Panc1 (cell line): ENCODE measurements at regions not wholly inside any gene's neighbourhood (a gene's known extent, or its start where the extent isn't known, plus 50 kb on each side); places are given as distances from the start of the nearest gene placed in this dataset.

ENCODE experiments used
- ATAC-seq: fragments of 200-7000 bp; cut with Tn5 transposase; 2 replicates; pipeline ENCODE4 v1.9.1; 2020; ENCODE audit warnings: mild to moderate bottlenecking, moderate library complexity
- BruUV-seq: library from RNA; stranded (reverse); fragments of 400-500 nt; replicated peaks from 2 replicates; lab custom pipeline; 2021; lab: Mats Ljungman, UMichigan
- CTCF ChIA-PET: fragments of 300-600 bp; sonication (Branson Sonifier 250); formaldehyde crosslinking; loops from one replicate; lab custom pipeline; 2022; ENCODE audit warnings: antibody characterized with exemption; lab: Charles Lee
- POLR2A ChIA-PET: fragments of 300-600 bp; sonication (Branson Sonifier 250); formaldehyde crosslinking; loops from one replicate; lab custom pipeline; 2022; ENCODE audit warnings: antibody characterized with exemption; lab: Charles Lee
- DNase-seq: peaks from one replicate; pipeline ENCODE4 v3.0.0-alpha.2; 2010; ENCODE audit warnings: low read depth, low spot score
- H3K27ac ChIP-seq: 2 replicates; pipeline ENCODE4 v1.5.1; 2011; ENCODE audit warnings: mild to moderate bottlenecking, low read length, inconsistent platforms
- H3K27me3 ChIP-seq: fragments of 200-500 bp; sonication (Bioruptor generic); 2 replicates; pipeline ENCODE4 v1.6.0; 2014; ENCODE audit warnings: low read length, inconsistent platforms; ENCODE audit not compliant: control insufficient read depth, insufficient read depth
- H3K36me3 ChIP-seq: fragments of 200-500 bp; sonication (Bioruptor generic); 2 replicates; pipeline ENCODE4 v1.5.1; 2014; ENCODE audit warnings: inconsistent platforms, mild to moderate bottlenecking, low read length, moderate library complexity; ENCODE audit not compliant: control insufficient read depth, insufficient read depth
- H3K4me1 ChIP-seq: 2 replicates; pipeline ENCODE4 v1.5.1; 2011; ENCODE audit warnings: inconsistent platforms, mild to moderate bottlenecking, low read length, moderate library complexity; ENCODE audit not compliant: control insufficient read depth, insufficient read depth
- H3K4me3 ChIP-seq, 2 experiments: 2 replicates each; pipeline ENCODE4 v1.5.1; 2011 to 2012; ENCODE audit warnings: low read depth in 2 of 2, low read length in 2 of 2, mild to moderate bottlenecking in 2 of 2, inconsistent platforms in 1 of 2, moderate library complexity in 1 of 2
- H3K9me3 ChIP-seq: fragments of 200-500 bp; sonication (Bioruptor generic); 2 replicates; pipeline ENCODE4 v1.5.1; 2014; ENCODE audit warnings: low read depth, mild to moderate bottlenecking, inconsistent platforms, low read length, moderate library complexity; ENCODE audit not compliant: control insufficient read depth, insufficient read depth
- CTCF ChIP-seq: fragments of 450-650 bp; IDR thresholded peaks from 2 replicates; pipeline ENCODE4 v1.5.1; 2017; ENCODE audit warnings: mild to moderate bottlenecking
- POLR2AphosphoS5 ChIP-seq: IDR thresholded peaks from 2 replicates; pipeline ENCODE4 v1.6.1; 2012; ENCODE audit warnings: mild to moderate bottlenecking, low read depth, low read length, moderate library complexity
- SIN3A ChIP-seq: IDR thresholded peaks from 2 replicates; pipeline ENCODE4 v1.6.1; 2012; ENCODE audit warnings: low read depth, mild to moderate bottlenecking, low read length, moderate library complexity, borderline replicate concordance; ENCODE audit not compliant: insufficient read depth
- TCF7L2 ChIP-seq: IDR thresholded peaks from 2 replicates; pipeline ENCODE4 v1.6.1; 2011; ENCODE audit warnings: mild to moderate bottlenecking, low read depth, low read length, inconsistent platforms
- in situ Hi-C: cut with HindIII; loops from 2 replicates; pipeline ENCODE4 v1.10.0; 2016; ENCODE audit warnings: low sequenced_read_pairs, low pct_unique_long_range_greater_than_20kb
- intact Hi-C: fragments of 100-400 bp; cut with micrococcal nuclease; formaldehyde crosslinking; loops from one replicate; pipeline ENCODE4 v1.10.0; 2022; ENCODE audit not compliant: unreplicated experiment
- TF ChIP-seq, protein P1 (sequence below), 2 experiments: IDR thresholded peaks; 2 replicates each; pipeline ENCODE4 v1.6.1; 2011 to 2012; ENCODE audit warnings: low read depth in 2 of 2, control low read depth in 1 of 2, low read length in 1 of 2, mild to moderate bottlenecking in 1 of 2, moderate library complexity in 1 of 2; ENCODE audit not compliant: insufficient read depth in 1 of 2

GRCh38 chr13:80603351-80603750 lies 262.4 kb upstream of the SPRY2 start:
- no peak for ATAC-seq
- Histone ChIP-seq H3K9me3 (no peaks in the 10 kb centered on the region), H3K27ac (no peak overlapping the region), H3K27me3 (no peaks in the 10 kb centered on the region), H3K36me3 (no peaks in the 10 kb centered on the region), H3K4me1 (no peaks in the 10 kb centered on the region), H3K4me3 (no peak overlapping the region)
- no peak for DNase-seq
- TF ChIP-seq, protein P1, sequence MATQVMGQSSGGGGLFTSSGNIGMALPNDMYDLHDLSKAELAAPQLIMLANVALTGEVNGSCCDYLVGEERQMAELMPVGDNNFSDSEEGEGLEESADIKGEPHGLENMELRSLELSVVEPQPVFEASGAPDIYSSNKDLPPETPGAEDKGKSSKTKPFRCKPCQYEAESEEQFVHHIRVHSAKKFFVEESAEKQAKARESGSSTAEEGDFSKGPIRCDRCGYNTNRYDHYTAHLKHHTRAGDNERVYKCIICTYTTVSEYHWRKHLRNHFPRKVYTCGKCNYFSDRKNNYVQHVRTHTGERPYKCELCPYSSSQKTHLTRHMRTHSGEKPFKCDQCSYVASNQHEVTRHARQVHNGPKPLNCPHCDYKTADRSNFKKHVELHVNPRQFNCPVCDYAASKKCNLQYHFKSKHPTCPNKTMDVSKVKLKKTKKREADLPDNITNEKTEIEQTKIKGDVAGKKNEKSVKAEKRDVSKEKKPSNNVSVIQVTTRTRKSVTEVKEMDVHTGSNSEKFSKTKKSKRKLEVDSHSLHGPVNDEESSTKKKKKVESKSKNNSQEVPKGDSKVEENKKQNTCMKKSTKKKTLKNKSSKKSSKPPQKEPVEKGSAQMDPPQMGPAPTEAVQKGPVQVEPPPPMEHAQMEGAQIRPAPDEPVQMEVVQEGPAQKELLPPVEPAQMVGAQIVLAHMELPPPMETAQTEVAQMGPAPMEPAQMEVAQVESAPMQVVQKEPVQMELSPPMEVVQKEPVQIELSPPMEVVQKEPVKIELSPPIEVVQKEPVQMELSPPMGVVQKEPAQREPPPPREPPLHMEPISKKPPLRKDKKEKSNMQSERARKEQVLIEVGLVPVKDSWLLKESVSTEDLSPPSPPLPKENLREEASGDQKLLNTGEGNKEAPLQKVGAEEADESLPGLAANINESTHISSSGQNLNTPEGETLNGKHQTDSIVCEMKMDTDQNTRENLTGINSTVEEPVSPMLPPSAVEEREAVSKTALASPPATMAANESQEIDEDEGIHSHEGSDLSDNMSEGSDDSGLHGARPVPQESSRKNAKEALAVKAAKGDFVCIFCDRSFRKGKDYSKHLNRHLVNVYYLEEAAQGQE (IDR thresholded peaks at IDR 0.05; ENCODE audit: insufficient read depth in 1 of 2, low read depth in 2 of 2, low read length in 1 of 2): no peak
- TF ChIP-seq TCF7L2: no peak
- TF ChIP-seq SIN3A: no peak
- TF ChIP-seq POLR2AphosphoS5: no peak
- TF ChIP-seq CTCF: no peak
- CTCF ChIA-PET: no interaction called here
- in situ Hi-C loops: no loop called here
- POLR2A ChIA-PET: no interaction called here
- no TSS peak for BruUV-seq
- intact Hi-C loops: no loop called here

DNA sequence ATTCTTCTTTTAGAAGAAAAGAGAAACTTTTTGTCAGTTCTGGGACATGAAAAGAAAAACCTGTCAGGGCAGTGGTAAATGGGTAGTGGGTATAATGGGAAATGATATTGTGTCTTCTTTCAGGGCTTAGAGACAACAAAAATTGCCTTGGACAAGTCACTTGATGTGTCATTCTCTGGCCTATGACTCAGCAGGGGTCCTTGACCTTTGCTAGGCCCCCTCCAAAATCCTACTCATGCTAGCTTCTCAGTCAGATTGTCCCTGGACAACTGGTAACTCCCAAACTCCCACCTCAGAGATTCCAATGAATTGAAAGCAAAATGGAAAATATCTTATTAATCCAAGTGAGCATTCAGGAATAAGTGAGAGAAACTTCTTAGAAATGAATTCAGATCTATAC lies 258.8 kb upstream of the SPRY2 start:
- TF ChIP-seq SIN3A (no peak), CTCF (no peak), POLR2AphosphoS5 (no peak), TCF7L2 (no peak)
- TF ChIP-seq, protein P1 (IDR thresholded peaks at IDR 0.05; ENCODE audit: insufficient read depth in 1 of 2, low read depth in 2 of 2, low read length in 1 of 2): no peak

More for the DNA sequence above, 258.8 kb upstream of the SPRY2 start:
- DNase-seq (no peak), ATAC-seq (no peak)
- Histone ChIP-seq H3K4me1 (no peaks in the 10 kb centered on the region), H3K27ac (no peak overlapping the region), H3K4me3 (no peak overlapping the region), H3K27me3 (no peaks in the 10 kb centered on the region), H3K36me3 (no peaks in the 10 kb centered on the region), H3K9me3 (no peaks in the 10 kb centered on the region)
- BruUV-seq: no TSS peak
- intact Hi-C loops: no loop called here
- CTCF ChIA-PET: no interaction called here
- POLR2A ChIA-PET: no interaction called here
- in situ Hi-C loops: no loop called here
